ENCODE measurements at regions not wholly inside any gene's neighbourhood (a gene's known extent, or its start where the extent isn't known, plus 50 kb on each side); places are given as distances from the start of the nearest gene placed in this dataset.
A peak's percentile ranks its signal among the peaks of the same experiment; 100 is the strongest.

GRCh38 chr9:88326936-88327335, 61.3 kb upstream of the SPIN1 start:
- DNase-seq, result no peak

GRCh38 chr9:88326015-88326414, 62.2 kb upstream of the SPIN1 start:
- DNase-seq, result no peak

GRCh38 chr9:88322906-88323566, 65.2 kb upstream of the SPIN1 start:
- DNase-seq, result peak; percentile 90

- no peak for DNase-seq
These were observed 66.5 kb upstream of the SPIN1 start for GRCh38 chr9:88321764-88322163.

GRCh38 chr9:88320748-88321415, 67.4 kb upstream of the SPIN1 start:
- DNase-seq, result no peak

- no peak for DNase-seq
These were observed 68.1 kb upstream of the SPIN1 start for GRCh38 chr9:88319936-88320747.

GRCh38 chr9:88313364-88314220, 74.7 kb upstream of the SPIN1 start:
- DNase-seq, result no peak

- no peak for DNase-seq
These were observed 75.6 kb upstream of the SPIN1 start for GRCh38 chr9:88312517-88313103.

- DNase-seq, result peak; percentile 53
These were observed 76.2 kb upstream of the SPIN1 start for GRCh38 chr9:88312045-88312444.

GRCh38 chr9:88310310-88310980, 77.8 kb upstream of the SPIN1 start:
- DNase-seq, result no peak

- no peak for DNase-seq
These were observed 79.2 kb upstream of the SPIN1 start for GRCh38 chr9:88308831-88309560.

GRCh38 chr9:88307136-88307535, 81.1 kb upstream of the SPIN1 start:
- DNase-seq, result no peak

- peak; percentile 91 for DNase-seq
These were observed 84.4 kb upstream of the SPIN1 start for GRCh38 chr9:88303721-88304451.

GRCh38 chr9:88302579-88303324, 85.5 kb upstream of the SPIN1 start:
- DNase-seq, result no peak

GRCh38 chr9:88300556-88300955, 87.7 kb upstream of the SPIN1 start:
- DNase-seq, result no peak

- no peak for DNase-seq
These were observed 96.4 kb upstream of the SPIN1 start for GRCh38 chr9:88291856-88292255.

- no peak for DNase-seq
These were observed 97.2 kb upstream of the SPIN1 start for GRCh38 chr9:88291056-88291455.

GRCh38 chr9:88289532-88289931, 98.7 kb upstream of the SPIN1 start:
- DNase-seq, result no peak

GRCh38 chr9:88287972-88288371, 100.3 kb upstream of the SPIN1 start:
- no peak for DNase-seq

Measured in activated CD4-positive, alpha-beta T cell treated with anti-CD3 and anti-CD28 coated beads, Interleukin-10, Interleukin-2, amounts not matched to agents 100 ng/mL and 50 ng/mL, durations not matched to agents 16 hours and 8 hours (primary cell).